HepG2 (cell line): ENCODE measurements at regions not wholly inside any gene's neighbourhood (a gene's known extent, or its start where the extent isn't known, plus 50 kb on each side); places are given as distances from the start of the nearest gene placed in this dataset.

ENCODE experiments used
- ATAC-seq: fragments of 200-7000 bp; cut with Tn5 transposase; 3 replicates; pipeline ENCODE4 v1.9.1; 2020; ENCODE audit warnings: mild to moderate bottlenecking, moderate library complexity
- BruUV-seq: library from RNA; stranded (reverse); fragments of 400-500 nt; replicated peaks from 2 replicates; lab custom pipeline; 2021; lab: Mats Ljungman, UMichigan
- CTCF ChIA-PET: fragments of 300-600 bp; formaldehyde crosslinking; extraction: SDS; loops from one replicate; lab custom pipeline; 2021; ENCODE audit warnings: low total read pairs, inconsistent platforms, low intra/inter-chr PET ratio; lab: Yijun Ruan, JAX
- POLR2A ChIA-PET: fragments of 350-600 bp; sonication (Branson Sonifier 250); formaldehyde crosslinking; loops from one replicate; lab custom pipeline; 2020; ENCODE audit warnings: antibody characterized with exemption, inconsistent platforms; lab: Yijun Ruan, JAX
- DNase-seq: peaks from one replicate; pipeline ENCODE4 v3.0.0-alpha.2; 2015; ENCODE audit warnings: low spot score
- FAIRE-seq: peaks from 3 replicates; lab custom pipeline; 2011; peaks lifted over from hg19 to GRCh38; lab: Jason Lieb, UNC
- H2AFZ ChIP-seq: one replicate; pipeline ENCODE4 v1.6.1; 2011; ENCODE audit warnings: low read length, inconsistent platforms
- H3K27ac ChIP-seq: fragments of 300-600 bp; 3 replicates; pipeline ENCODE4 v1.8.0; 2011; ENCODE audit warnings: mixed run types, mild to moderate bottlenecking, mixed read lengths, low read length, inconsistent platforms; ENCODE audit not compliant: insufficient read depth; ENCODE audit errors: extremely low read length
- H3K27me3 ChIP-seq, 2 experiments: fragments of 200-600 bp in 1 of 2; 2 replicates in 1 of 2; 3 replicates in 1 of 2; pipeline versions ENCODE4 v1.6.0 to v1.8.0; 2011; ENCODE audit warnings: low read length in 2 of 2, mild to moderate bottlenecking in 2 of 2, moderate library complexity in 2 of 2, inconsistent platforms in 1 of 2; ENCODE audit not compliant: insufficient read depth in 2 of 2, control insufficient read depth in 1 of 2
- H3K36me3 ChIP-seq, 2 experiments: fragments of 200-600 bp in 1 of 2; replicated peaks in 1 of 2; 2 replicates in 1 of 2; 3 replicates in 1 of 2; pipeline versions ENCODE4 v1.5.1 to v1.8.0; 2011; ENCODE audit warnings: low read length in 2 of 2, inconsistent platforms in 1 of 2; ENCODE audit not compliant: insufficient read depth in 2 of 2, control insufficient read depth in 1 of 2
- H3K4me1 ChIP-seq: 2 replicates; pipeline ENCODE4 v1.5.1; 2012; ENCODE audit warnings: low read length, inconsistent platforms; ENCODE audit not compliant: insufficient read depth
- H3K4me2 ChIP-seq: 2 replicates; pipeline ENCODE4 v1.6.0; 2011; ENCODE audit warnings: low read depth, low read length, inconsistent platforms
- H3K4me3 ChIP-seq, 3 experiments: fragments of 200-600 bp in 1 of 3; sonication (generic), shearing (Covaris generic) in 1 of 3; replicated peaks in 1 of 3; 2 replicates each; pipeline ENCODE4 v1.5.1; 2011 to 2016; ENCODE audit warnings: low read length in 3 of 3, inconsistent platforms in 2 of 3, low read depth in 2 of 3, mild to moderate bottlenecking in 2 of 3, control low read depth in 1 of 3, mixed read lengths in 1 of 3; ENCODE audit not compliant: insufficient read depth in 1 of 3
- H3K79me2 ChIP-seq: one replicate; pipeline ENCODE4 v1.6.1; 2011; ENCODE audit warnings: low read length, inconsistent platforms; ENCODE audit not compliant: insufficient read depth
- H3K9ac ChIP-seq: 2 replicates; pipeline ENCODE4 v1.6.0; 2011; ENCODE audit warnings: mild to moderate bottlenecking, low read depth, low read length, inconsistent platforms; ENCODE audit not compliant: insufficient read depth
- H3K9me3 ChIP-seq: 2 replicates; pipeline ENCODE4 v1.5.1; 2012; ENCODE audit warnings: mild to moderate bottlenecking, low read length
- H4K20me1 ChIP-seq: 2 replicates; pipeline ENCODE4 v1.6.0; 2011; ENCODE audit warnings: inconsistent platforms, mild to moderate bottlenecking, low read length, moderate library complexity; ENCODE audit not compliant: insufficient read depth
- ARID2 ChIP-seq: sonication (generic); formaldehyde crosslinking; IDR thresholded peaks from 2 replicates; pipeline ENCODE4 v1.8.1; 2022; ENCODE audit warnings: mild to moderate bottlenecking, missing genetic modification reagents, borderline replicate concordance
- CC2D1A ChIP-seq: sonication (generic); formaldehyde crosslinking; IDR thresholded peaks from 2 replicates; pipeline ENCODE4 v1.8.1; 2023; ENCODE audit warnings: mild to moderate bottlenecking, missing genetic modification reagents
- CHCHD3 ChIP-seq: sonication (generic); formaldehyde crosslinking; IDR thresholded peaks from 2 replicates; pipeline ENCODE4 v1.8.0; 2022; ENCODE audit warnings: mild to moderate bottlenecking, missing genetic modification reagents, moderate library complexity
- FOXM1 ChIP-seq: sonication (generic); formaldehyde crosslinking; IDR thresholded peaks from 2 replicates; pipeline ENCODE4 v1.5.0; 2020; ENCODE audit warnings: missing genetic modification reagents
- HIVEP1 ChIP-seq: sonication (generic); formaldehyde crosslinking; IDR thresholded peaks from 2 replicates; pipeline ENCODE4 v1.4.0; 2020; ENCODE audit warnings: mild to moderate bottlenecking, missing genetic modification reagents
- RAD51 ChIP-seq: fragments of 450-650 bp; IDR thresholded peaks from 2 replicates; pipeline ENCODE4 v1.6.1; 2016; ENCODE audit warnings: borderline replicate concordance
- SRSF4 ChIP-seq: fragments of 200-400 bp; formaldehyde crosslinking; IDR thresholded peaks from one replicate; pipeline ENCODE4 v1.6.1; 2018; ENCODE audit warnings: mild to moderate bottlenecking, low read depth, low read length, moderate library complexity; ENCODE audit not compliant: poor library complexity, severe bottlenecking
- THAP11 ChIP-seq: IDR thresholded peaks from 2 replicates; pipeline ENCODE4 v1.6.1; 2016; ENCODE audit warnings: missing biosample characterization, missing genetic modification reagents
- ZKSCAN1 ChIP-seq: fragments of 150-350 bp; IDR thresholded peaks from 2 replicates; pipeline ENCODE4 v1.6.1; 2014; ENCODE audit warnings: low read length
- ZNF224 ChIP-seq: sonication (generic); formaldehyde crosslinking; IDR thresholded peaks from 2 replicates; pipeline ENCODE4 v1.5.0; 2020; ENCODE audit warnings: mild to moderate bottlenecking, missing genetic modification reagents
- ZNF564 ChIP-seq: sonication (generic); formaldehyde crosslinking; IDR thresholded peaks from 2 replicates; pipeline ENCODE4 v1.8.1; 2023; ENCODE audit warnings: mild to moderate bottlenecking, missing genetic modification reagents
- ZNF572 ChIP-seq: sonication (generic); formaldehyde crosslinking; IDR thresholded peaks from 2 replicates; pipeline ENCODE4 v1.5.1; 2020; ENCODE audit warnings: mild to moderate bottlenecking, missing genetic modification reagents
- ZNF709 ChIP-seq: sonication (generic); formaldehyde crosslinking; IDR thresholded peaks from 2 replicates; pipeline ENCODE4 v1.5.0; 2020; ENCODE audit warnings: mild to moderate bottlenecking, missing genetic modification reagents
- ZNF788 ChIP-seq: sonication (generic); formaldehyde crosslinking; IDR thresholded peaks from 2 replicates; pipeline ENCODE4 v1.5.0; 2020; ENCODE audit warnings: mild to moderate bottlenecking, missing genetic modification reagents, borderline replicate concordance
- ZSCAN20 ChIP-seq: sonication (generic); formaldehyde crosslinking; IDR thresholded peaks from 2 replicates; pipeline ENCODE4 v1.4.0; 2020; ENCODE audit warnings: missing genetic modification reagents, mild to moderate bottlenecking, borderline replicate concordance
- ZSCAN30 ChIP-seq: sonication (generic); formaldehyde crosslinking; IDR thresholded peaks from 2 replicates; pipeline ENCODE4 v1.5.0; 2020; ENCODE audit warnings: mild to moderate bottlenecking, missing genetic modification reagents
- WGBS: methylation state at CpG from one replicate; pipeline ENCODE4 v1.1.6; 2017; ENCODE audit warnings: low lambda C conversion rate; 5-methylcytosine and 5-hydroxymethylcytosine counted together
- in situ Hi-C: cut with HindIII; loops from 2 replicates; pipeline ENCODE4 v1.10.0; 2017; ENCODE audit warnings: low pct_unique_long_range_greater_than_20kb; ENCODE audit not compliant: extremely low pct_ligation_motif_present
- intact Hi-C: fragments of 100-400 bp; cut with micrococcal nuclease; formaldehyde crosslinking; loops from one replicate; pipeline ENCODE4 v1.10.0; 2022; ENCODE audit not compliant: unreplicated experiment
- TF ChIP-seq, protein P1 (sequence below): sonication (generic); formaldehyde crosslinking; IDR thresholded peaks from 2 replicates; pipeline ENCODE4 v1.9.0; 2022; ENCODE audit warnings: low read depth, missing genetic modification reagents
- TF ChIP-seq, protein P2 (sequence below): sonication (generic); formaldehyde crosslinking; IDR thresholded peaks from 2 replicates; pipeline ENCODE4 v1.5.1; 2020; ENCODE audit warnings: missing genetic modification reagents, mild to moderate bottlenecking, borderline replicate concordance

- BruUV-seq: no TSS peak
- TF ChIP-seq, protein P1, sequence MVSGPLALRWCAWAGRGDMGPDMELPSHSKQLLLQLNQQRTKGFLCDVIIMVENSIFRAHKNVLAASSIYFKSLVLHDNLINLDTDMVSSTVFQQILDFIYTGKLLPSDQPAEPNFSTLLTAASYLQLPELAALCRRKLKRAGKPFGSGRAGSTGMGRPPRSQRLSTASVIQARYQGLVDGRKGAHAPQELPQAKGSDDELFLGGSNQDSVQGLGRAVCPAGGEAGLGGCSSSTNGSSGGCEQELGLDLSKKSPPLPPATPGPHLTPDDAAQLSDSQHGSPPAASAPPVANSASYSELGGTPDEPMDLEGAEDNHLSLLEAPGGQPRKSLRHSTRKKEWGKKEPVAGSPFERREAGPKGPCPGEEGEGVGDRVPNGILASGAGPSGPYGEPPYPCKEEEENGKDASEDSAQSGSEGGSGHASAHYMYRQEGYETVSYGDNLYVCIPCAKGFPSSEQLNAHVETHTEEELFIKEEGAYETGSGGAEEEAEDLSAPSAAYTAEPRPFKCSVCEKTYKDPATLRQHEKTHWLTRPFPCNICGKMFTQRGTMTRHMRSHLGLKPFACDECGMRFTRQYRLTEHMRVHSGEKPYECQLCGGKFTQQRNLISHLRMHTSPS: no peak
- TF ChIP-seq THAP11 (CRISPR knock-in tag) (no peak), ZNF224 (CRISPR knock-in tag) (no peak), CHCHD3 (no peak), ZNF709 (CRISPR knock-in tag) (no peak), RAD51 (no peak), FOXM1 (CRISPR knock-in tag) (no peak), ZNF572 (CRISPR knock-in tag) (no peak), CC2D1A (CRISPR knock-in tag) (no peak), ZSCAN30 (CRISPR knock-in tag) (no peak), HIVEP1 (CRISPR knock-in tag) (no peak), ZKSCAN1 (no peak), ARID2 (no peak), ZNF788 (CRISPR knock-in tag) (no peak), ZNF564 (no peak), SRSF4 (no peak), ZSCAN20 (CRISPR knock-in tag) (no peak)
- TF ChIP-seq, protein P2, sequence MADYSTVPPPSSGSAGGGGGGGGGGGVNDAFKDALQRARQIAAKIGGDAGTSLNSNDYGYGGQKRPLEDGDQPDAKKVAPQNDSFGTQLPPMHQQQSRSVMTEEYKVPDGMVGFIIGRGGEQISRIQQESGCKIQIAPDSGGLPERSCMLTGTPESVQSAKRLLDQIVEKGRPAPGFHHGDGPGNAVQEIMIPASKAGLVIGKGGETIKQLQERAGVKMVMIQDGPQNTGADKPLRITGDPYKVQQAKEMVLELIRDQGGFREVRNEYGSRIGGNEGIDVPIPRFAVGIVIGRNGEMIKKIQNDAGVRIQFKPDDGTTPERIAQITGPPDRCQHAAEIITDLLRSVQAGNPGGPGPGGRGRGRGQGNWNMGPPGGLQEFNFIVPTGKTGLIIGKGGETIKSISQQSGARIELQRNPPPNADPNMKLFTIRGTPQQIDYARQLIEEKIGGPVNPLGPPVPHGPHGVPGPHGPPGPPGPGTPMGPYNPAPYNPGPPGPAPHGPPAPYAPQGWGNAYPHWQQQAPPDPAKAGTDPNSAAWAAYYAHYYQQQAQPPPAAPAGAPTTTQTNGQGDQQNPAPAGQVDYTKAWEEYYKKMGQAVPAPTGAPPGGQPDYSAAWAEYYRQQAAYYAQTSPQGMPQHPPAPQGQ (CRISPR knock-in tag): no peak
- Histone ChIP-seq H4K20me1 (no peaks in the 10 kb centered on the region), H3K4me2 (no peak overlapping the region), H3K27ac (no peak overlapping the region), H3K4me1 (peaks cover 7% of the 10 kb centered on the region), H3K9me3 (no peaks in the 10 kb centered on the region), H3K4me3 (no peak overlapping the region), H3K27me3 (no peaks in the 10 kb centered on the region), H3K79me2 (no peaks in the 10 kb centered on the region), H3K9ac (no peak overlapping the region), H3K36me3 (no peaks in the 10 kb centered on the region), H2AFZ (no peak overlapping the region)
- POLR2A ChIA-PET: no interaction called here
- CTCF ChIA-PET: no interaction called here
- intact Hi-C loops (loop anchor here (5.0 to 10.0 kb wide), 2 partner anchors 107 to 130 kb away; partner anchors contain the start of gene LRIG3), in situ Hi-C loops (no loop called here)
- FAIRE-seq: no peak
- ATAC-seq: peak; percentile 54
- DNase-seq: no peak
- WGBS: 7% methylated on average over 3 of the region's 3 CpGs
Measured at GRCh38 chr12:58815235-58815634, 105.1 kb downstream of the LRIG3 start.
